Osteocyte (in vitro differentiated cells): ENCODE measurements at regions not wholly inside any gene's neighbourhood (a gene's known extent, or its start where the extent isn't known, plus 50 kb on each side); places are given as distances from the start of the nearest gene placed in this dataset.

ENCODE experiments used
- DNase-seq: peaks from one replicate; pipeline ENCODE4 v3.0.0; 2021; ENCODE audit warnings: mixed read lengths; ENCODE audit not compliant: unreplicated experiment; ENCODE audit errors: extremely low spot score
- H3K27ac Mint-ChIP-seq: one replicate; pipeline ENCODE4 v1.8.0; 2021; ENCODE audit warnings: mild to moderate bottlenecking, mixed read lengths; ENCODE audit not compliant: unreplicated experiment
- H3K27me3 Mint-ChIP-seq: one replicate; pipeline ENCODE4 v1.8.0; 2021; ENCODE audit warnings: mixed read lengths; ENCODE audit not compliant: unreplicated experiment
- H3K36me3 Mint-ChIP-seq: one replicate; pipeline ENCODE4 v1.8.0; 2021; ENCODE audit warnings: mixed read lengths; ENCODE audit not compliant: unreplicated experiment
- H3K4me1 Mint-ChIP-seq: one replicate; pipeline ENCODE4 v1.8.0; 2021; ENCODE audit warnings: mixed read lengths; ENCODE audit not compliant: unreplicated experiment
- H3K4me3 Mint-ChIP-seq: one replicate; pipeline ENCODE4 v1.8.0; 2021; ENCODE audit warnings: mild to moderate bottlenecking, moderate library complexity, mixed read lengths; ENCODE audit not compliant: unreplicated experiment
- H3K9me3 Mint-ChIP-seq: one replicate; pipeline ENCODE4 v1.8.0; 2021; ENCODE audit warnings: mixed read lengths; ENCODE audit not compliant: unreplicated experiment
- TF ChIP-seq, protein P1 (sequence below): fragments of 200-600 bp; sonication (generic); IDR thresholded peaks from 2 replicates; pipeline ENCODE4 v1.5.0; 2021; ENCODE audit warnings: antibody characterized with exemption, mild to moderate bottlenecking, moderate library complexity

DNA sequence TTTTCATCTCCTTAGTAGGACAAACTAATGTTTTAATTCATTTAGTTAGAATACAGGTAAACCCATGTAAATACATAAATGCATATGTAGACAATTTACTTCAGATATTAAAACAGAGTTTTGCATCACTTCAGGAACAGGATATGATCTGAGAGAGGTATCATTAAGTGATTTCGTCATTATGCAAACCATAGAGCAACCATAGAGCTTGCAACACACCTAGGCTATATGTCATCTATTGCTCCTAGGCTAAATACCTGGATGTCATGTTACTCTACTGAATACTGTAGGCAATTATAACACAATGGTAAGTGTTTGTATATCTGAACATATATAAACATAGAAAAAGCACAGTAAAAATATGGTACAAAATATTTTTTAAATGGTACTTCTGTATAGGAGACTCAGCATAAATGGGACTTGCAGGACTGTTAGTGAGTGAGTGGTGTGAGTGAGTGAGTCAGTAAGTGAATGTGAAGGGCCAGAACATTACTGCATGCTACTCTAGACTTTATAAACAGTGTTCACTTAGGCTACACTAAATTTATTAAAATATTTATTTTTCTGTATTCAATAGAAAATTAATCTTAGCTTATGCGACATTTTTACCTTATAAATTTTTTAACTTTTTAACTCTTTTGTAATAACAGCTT lies 1377.5 kb upstream of the CDH9 start:
- H3K27ac Mint-ChIP-seq: no peak overlapping the region
- no peak for DNase-seq
- H3K4me3 Mint-ChIP-seq: no peak overlapping the region
- TF ChIP-seq, protein P1, sequence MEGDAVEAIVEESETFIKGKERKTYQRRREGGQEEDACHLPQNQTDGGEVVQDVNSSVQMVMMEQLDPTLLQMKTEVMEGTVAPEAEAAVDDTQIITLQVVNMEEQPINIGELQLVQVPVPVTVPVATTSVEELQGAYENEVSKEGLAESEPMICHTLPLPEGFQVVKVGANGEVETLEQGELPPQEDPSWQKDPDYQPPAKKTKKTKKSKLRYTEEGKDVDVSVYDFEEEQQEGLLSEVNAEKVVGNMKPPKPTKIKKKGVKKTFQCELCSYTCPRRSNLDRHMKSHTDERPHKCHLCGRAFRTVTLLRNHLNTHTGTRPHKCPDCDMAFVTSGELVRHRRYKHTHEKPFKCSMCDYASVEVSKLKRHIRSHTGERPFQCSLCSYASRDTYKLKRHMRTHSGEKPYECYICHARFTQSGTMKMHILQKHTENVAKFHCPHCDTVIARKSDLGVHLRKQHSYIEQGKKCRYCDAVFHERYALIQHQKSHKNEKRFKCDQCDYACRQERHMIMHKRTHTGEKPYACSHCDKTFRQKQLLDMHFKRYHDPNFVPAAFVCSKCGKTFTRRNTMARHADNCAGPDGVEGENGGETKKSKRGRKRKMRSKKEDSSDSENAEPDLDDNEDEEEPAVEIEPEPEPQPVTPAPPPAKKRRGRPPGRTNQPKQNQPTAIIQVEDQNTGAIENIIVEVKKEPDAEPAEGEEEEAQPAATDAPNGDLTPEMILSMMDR: no peak
- H3K9me3 Mint-ChIP-seq: peaks cover 14% of the 10 kb centered on the region
- H3K27me3 Mint-ChIP-seq: no peaks in the 10 kb centered on the region
- no peaks in the 10 kb centered on the region for H3K4me1 Mint-ChIP-seq
- H3K36me3 Mint-ChIP-seq: peaks cover 3% of the 10 kb centered on the region

DNA sequence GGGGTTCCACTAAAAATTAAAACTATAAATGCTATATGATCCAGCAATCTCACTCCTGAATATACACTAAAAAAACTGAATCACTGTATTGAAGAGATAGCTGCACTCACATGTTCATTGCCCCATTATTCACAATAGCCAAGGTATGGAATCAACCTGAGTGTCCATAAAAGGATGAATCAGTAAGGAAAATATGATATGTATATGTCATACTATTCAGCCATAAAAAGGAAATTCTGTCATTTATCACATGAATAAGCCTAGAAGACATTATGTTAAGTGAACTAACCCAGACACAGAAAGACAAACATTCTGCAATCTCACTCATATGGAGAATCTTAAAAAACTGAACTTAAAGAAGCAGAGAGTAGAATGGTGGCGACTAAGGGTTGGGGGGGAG lies 1376.2 kb upstream of the CDH9 start:
- Mint-ChIP-seq H3K9me3 (peaks cover 14% of the 10 kb centered on the region), H3K27me3 (no peaks in the 10 kb centered on the region), H3K4me1 (peaks cover 8% of the 10 kb centered on the region), H3K36me3 (peaks cover 3% of the 10 kb centered on the region), H3K4me3 (no peak overlapping the region), H3K27ac (no peak overlapping the region)
- TF ChIP-seq, protein P1: no peak
- no peak for DNase-seq

DNA sequence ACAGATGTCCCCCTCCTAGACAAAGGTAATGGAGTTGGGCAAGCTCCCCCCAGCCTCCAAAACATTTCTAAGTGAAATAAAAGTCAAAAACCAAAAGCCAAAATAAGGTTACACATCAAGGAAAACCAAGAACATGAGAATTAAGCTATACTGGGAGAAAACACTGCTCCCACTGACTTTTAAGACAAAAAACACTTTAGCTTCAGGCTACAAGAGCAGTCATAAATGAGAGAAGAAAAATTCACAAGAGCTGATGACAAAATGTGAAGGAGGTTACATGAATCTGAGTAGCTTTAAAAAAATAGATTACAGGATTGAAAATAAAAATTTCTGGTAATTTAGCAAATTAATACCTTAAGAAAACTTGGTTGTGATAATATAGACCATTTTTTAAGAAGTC lies 1370.3 kb upstream of the CDH9 start:
- Mint-ChIP-seq H3K4me3 (no peak overlapping the region), H3K9me3 (no peaks in the 10 kb centered on the region), H3K36me3 (no peaks in the 10 kb centered on the region), H3K27me3 (no peaks in the 10 kb centered on the region), H3K4me1 (peaks cover 28% of the 10 kb centered on the region), H3K27ac (peak overlapping the region; percentile 86)
- no peak for DNase-seq
- TF ChIP-seq, protein P1: no peak

GRCh38 chr5:28408186-28408585 lies 1369.8 kb upstream of the CDH9 start:
- H3K4me3 Mint-ChIP-seq: no peak overlapping the region
- H3K27me3 Mint-ChIP-seq: no peaks in the 10 kb centered on the region
- peak overlapping the region; percentile 86 for H3K27ac Mint-ChIP-seq
- H3K36me3 Mint-ChIP-seq: no peaks in the 10 kb centered on the region
- TF ChIP-seq, protein P1: no peak
- H3K9me3 Mint-ChIP-seq: no peaks in the 10 kb centered on the region
- DNase-seq: no peak
- H3K4me1 Mint-ChIP-seq: peaks cover 30% of the 10 kb centered on the region

- peaks cover 26% of the 10 kb centered on the region for H3K4me1 Mint-ChIP-seq
- no peak overlapping the region for H3K4me3 Mint-ChIP-seq
- TF ChIP-seq, protein P1: no peak
- DNase-seq: no peak
- no peaks in the 10 kb centered on the region for H3K36me3 Mint-ChIP-seq
- H3K9me3 Mint-ChIP-seq: no peaks in the 10 kb centered on the region
- no peak overlapping the region for H3K27ac Mint-ChIP-seq
- H3K27me3 Mint-ChIP-seq: no peaks in the 10 kb centered on the region
Measured at GRCh38 chr5:28404363-28405071, 1366.1 kb upstream of the CDH9 start.
